AG20443 (cell line): ENCODE measurements at regions not wholly inside any gene's neighbourhood (a gene's known extent, or its start where the extent isn't known, plus 50 kb on each side); places are given as distances from the start of the nearest gene placed in this dataset.

Experiments used
- DNase-seq: peaks from one replicate; pipeline ENCODE4 v3.0.0; 2012; ENCODE audit warnings: low spot score, mixed read lengths

- DNase-seq, result peak; percentile 88
Measured at GRCh38 chr21:35933466-35933865, 126.9 kb downstream of the SETD4 start.

- DNase-seq, result peak; percentile 74
Measured at GRCh38 chr21:35932232-35932911, 128.0 kb downstream of the SETD4 start.

GRCh38 chr21:35929901-35930300, 130.4 kb downstream of the SETD4 start:
- no peak for DNase-seq

GRCh38 chr21:35927262-35927661, 133.1 kb downstream of the SETD4 start:
- DNase-seq, result no peak

- no peak for DNase-seq
Measured at GRCh38 chr21:35926003-35926740, 134.2 kb downstream of the SETD4 start.

- peak; percentile 24 for DNase-seq
Measured at GRCh38 chr21:35925497-35925896, 134.8 kb downstream of the SETD4 start.

GRCh38 chr21:35924714-35925301, 135.5 kb downstream of the SETD4 start:
- DNase-seq, result peak; percentile 60

- no peak for DNase-seq
Measured at GRCh38 chr21:35923971-35924370, 136.4 kb downstream of the SETD4 start.

- peak; percentile 14 for DNase-seq
Measured at GRCh38 chr21:35922618-35923017, 137.7 kb downstream of the SETD4 start.

- DNase-seq, result no peak
Measured at GRCh38 chr21:35921471-35921870, 138.9 kb downstream of the SETD4 start.

- DNase-seq, result no peak
Measured at GRCh38 chr21:35920436-35920835, 139.9 kb downstream of the SETD4 start.

- DNase-seq, result no peak
Measured at GRCh38 chr21:35915030-35915429, 145.3 kb downstream of the SETD4 start.

GRCh38 chr21:35911412-35912191, 148.7 kb downstream of the SETD4 start:
- no peak for DNase-seq

GRCh38 chr21:35909456-35910223, 150.7 kb downstream of the SETD4 start:
- DNase-seq, result no peak

- no peak for DNase-seq
Measured at GRCh38 chr21:35908311-35909078, 151.8 kb downstream of the SETD4 start.

GRCh38 chr21:35906586-35906985, 153.7 kb downstream of the SETD4 start:
- no peak for DNase-seq

- DNase-seq, result no peak
Measured at GRCh38 chr21:35905963-35906345, 154.4 kb downstream of the SETD4 start.

GRCh38 chr21:35905096-35905962, 155.0 kb downstream of the SETD4 start:
- DNase-seq, result peak; percentile 71

GRCh38 chr21:35900539-35900938, 159.8 kb downstream of the SETD4 start:
- no peak for DNase-seq

- DNase-seq, result no peak
Measured at GRCh38 chr21:35896060-35896459, 164.3 kb downstream of the SETD4 start.
